Pancreas (tissue), 10 donors: ENCODE measurements at regions not wholly inside any gene's neighbourhood (a gene's known extent, or its start where the extent isn't known, plus 50 kb on each side); places are given as distances from the start of the nearest gene placed in this dataset.

Experiments
- ATAC-seq, 4 donors: fragments of 200-7000 bp; cut with Tn5 transposase; one replicate each; pipeline versions ENCODE4 v1.8.0 to v1.9.1; 2020; ENCODE audit warnings: mild to moderate bottlenecking in 4 of 4, moderate library complexity in 4 of 4
- DNase-seq, 6 donors: peaks; one replicate each; pipeline ENCODE4 v3.0.0-alpha.2; 2020
- FAIRE-seq: peaks from 2 replicates; lab custom pipeline; 2012; peaks lifted over from hg19 to GRCh38; lab: Jason Lieb, UNC
- H3K27ac ChIP-seq, 4 donors: fragments of 200-600 bp; sonication (generic); 1 replicate in 3 of 4; 2 replicates in 1 of 4; pipeline versions ENCODE4 v1.5.0 to v1.8.0; 2020
- H3K27me3 ChIP-seq, 4 donors: fragments of 200-600 bp; one replicate each; pipeline ENCODE4 v1.8.0; 2021
- H3K36me3 ChIP-seq, 3 donors: fragments of 200-600 bp; sonication (generic) in 1 of 3; one replicate each; pipeline versions ENCODE4 v1.5.0 to v1.8.0; 2020 to 2021
- H3K4me1 ChIP-seq, 3 donors: fragments of 200-600 bp; one replicate each; pipeline ENCODE4 v1.8.0; 2021
- H3K4me3 ChIP-seq, 4 donors: fragments of 200-600 bp; sonication (generic) in 2 of 4; one replicate each; pipeline versions ENCODE4 v1.5.0 to v1.8.0; 2020 to 2021
- H3K9me3 ChIP-seq, 4 donors: fragments of 200-600 bp; one replicate each; pipeline ENCODE4 v1.8.0; 2021
- CTCF ChIP-seq, 4 donors: fragments of 200-600 bp; sonication (generic) in 3 of 4; IDR thresholded peaks; one replicate each; pipeline versions ENCODE4 v1.5.0 to v1.8.0; 2021; ENCODE audit warnings: antibody characterized with exemption in 4 of 4
- WGBS, 2 donors: extraction: QIAGEN DNeasy Blood & Tissue Kit; methylation state at CpG; one replicate each; pipeline ENCODE4 v1.1.7; 2013; 5-methylcytosine and 5-hydroxymethylcytosine counted together
- intact Hi-C, 3 donors: fragments of 100-400 bp; cut with DNase I; formaldehyde crosslinking; loops; one replicate each; pipeline versions ENCODE4 v1.11.1 to v1.14.2; 2022
- donor health status: healthy with polysubstance abuse.
- donor health status: DM: no; HTN: no; CAD: no; lungs with moderate emphysema.
- donor health status: DM: no; HTN: no; CAD: no.
- donor health status: control.
- donor health status: control.
- donor health status: Bipolar disorder and iron deficiency.
- donor health status: DM: yes; HTN: yes; CAD: no.
- donor health status: DM: no; HTN: no; CAD: no.
- donor health status: DM: no; HTN: no; CAD: no.
- donor health status: DM: yes; HTN: yes; CAD: no.

GRCh38 chr20:37611852-37612251, 82.0 kb upstream of the CTNNBL1 start:
- intact Hi-C loops, result no loop called here
- DNase-seq (no peak), FAIRE-seq (no peak), ATAC-seq (no peak)
- Histone ChIP-seq H3K36me3 (no peaks in the 10 kb centered on the region), H3K4me3 (no peak overlapping the region), H3K27me3 (no peaks in the 10 kb centered on the region), H3K4me1 (no peaks in the 10 kb centered on the region), H3K9me3 (no peaks in the 10 kb centered on the region), H3K27ac (no peak overlapping the region)
- TF ChIP-seq CTCF (IDR thresholded peaks at IDR 0.05), result no peak
- WGBS, 2 donors, result 61 to 81% methylated on average over 1 of the region's 1 CpG

- no peak for DNase-seq
- H3K4me3 ChIP-seq, result no peak overlapping the region
- no peaks in the 10 kb centered on the region for H3K27me3 ChIP-seq
- TF ChIP-seq CTCF (IDR thresholded peaks at IDR 0.05), result no peak
- ATAC-seq, result no peak
- intact Hi-C loops, result no loop called here
- FAIRE-seq, result no peak
- WGBS, 2 donors, result 61 to 80% methylated on average over 9 of the region's 9 CpGs
- no peaks in the 10 kb centered on the region for H3K9me3 ChIP-seq
- H3K4me1 ChIP-seq, result no peaks in the 10 kb centered on the region
- no peak overlapping the region for H3K27ac ChIP-seq
- no peaks in the 10 kb centered on the region for H3K36me3 ChIP-seq
These were observed 82.5 kb upstream of the CTNNBL1 start for GRCh38 chr20:37611346-37611745.

GRCh38 chr20:37610203-37610798, 82.6 kb upstream of the BLCAP start:
- Histone ChIP-seq H3K4me1 (no peaks in the 10 kb centered on the region), H3K36me3 (no peaks in the 10 kb centered on the region), H3K4me3 (no peak overlapping the region), H3K9me3 (no peaks in the 10 kb centered on the region), H3K27me3 (no peaks in the 10 kb centered on the region), H3K27ac (no peak overlapping the region)
- 40 to 51% methylated on average over 14 of the region's 14 CpGs for WGBS, 2 donors
- DNase-seq (no peak), ATAC-seq (no peak), FAIRE-seq (no peak)
- TF ChIP-seq CTCF (IDR thresholded peaks at IDR 0.05), result no peak
- intact Hi-C loops, result no loop called here

- ATAC-seq (no peak), FAIRE-seq (no peak), DNase-seq (no peak)
- 65 to 69% methylated on average over 6 of the region's 6 CpGs for WGBS, 2 donors
- Histone ChIP-seq H3K27ac (no peak overlapping the region), H3K36me3 (no peaks in the 10 kb centered on the region), H3K27me3 (no peaks in the 10 kb centered on the region), H3K4me3 (no peak overlapping the region), H3K4me1 (no peaks in the 10 kb centered on the region), H3K9me3 (no peaks in the 10 kb centered on the region)
- TF ChIP-seq CTCF (IDR thresholded peaks at IDR 0.05), result no peak
- intact Hi-C loops, result no loop called here
These were observed 75.0 kb upstream of the BLCAP start for GRCh38 chr20:37602634-37603033.

- no peak for FAIRE-seq
- 57 to 61% methylated on average over 3 of the region's 3 CpGs for WGBS, 2 donors
These were observed 72.8 kb upstream of the BLCAP start for GRCh38 chr20:37600486-37600885.

More at GRCh38 chr20:37600486-37600885, 72.8 kb upstream of the BLCAP start:
- no peak for TF ChIP-seq CTCF (IDR thresholded peaks at IDR 0.05)
- H3K4me3 ChIP-seq, result no peak overlapping the region
- no peaks in the 10 kb centered on the region for H3K4me1 ChIP-seq
- H3K27me3 ChIP-seq, result no peaks in the 10 kb centered on the region
- H3K36me3 ChIP-seq, result no peaks in the 10 kb centered on the region
- no peak for ATAC-seq
- no peaks in the 10 kb centered on the region for H3K9me3 ChIP-seq
- H3K27ac ChIP-seq, result no peak overlapping the region
- intact Hi-C loops, result no loop called here
- DNase-seq, result no peak
